ENCODE measurements at regions not wholly inside any gene's neighbourhood (a gene's known extent, or its start where the extent isn't known, plus 50 kb on each side); places are given as distances from the start of the nearest gene placed in this dataset.

GRCh38 chr5:157934600-157934999 lies 75.7 kb upstream of the CLINT1 start:
- CTCF ChIA-PET, result interaction anchor here (1.1 kb wide), 1 partner anchor 14 kb away, joined by 7 read pairs; no protein-coding TSS in a partner anchor
- no peak for TF ChIP-seq CTCF (IDR thresholded peaks at IDR 0.05; ENCODE audit: insufficient read depth, low read depth, low read length)
- DNase-seq (ENCODE audit: low read depth), result no peak
- Histone ChIP-seq H3K4me3 (ENCODE audit: low read depth, low read length) (no peak overlapping the region), H3K36me3 (ENCODE audit: control insufficient read depth, insufficient read depth, low read length) (no peaks in the 10 kb centered on the region), H3K27me3 (ENCODE audit: control insufficient read depth, insufficient read depth, low read length) (no peaks in the 10 kb centered on the region)
- POLR2A ChIA-PET, result no interaction called here

DNA sequence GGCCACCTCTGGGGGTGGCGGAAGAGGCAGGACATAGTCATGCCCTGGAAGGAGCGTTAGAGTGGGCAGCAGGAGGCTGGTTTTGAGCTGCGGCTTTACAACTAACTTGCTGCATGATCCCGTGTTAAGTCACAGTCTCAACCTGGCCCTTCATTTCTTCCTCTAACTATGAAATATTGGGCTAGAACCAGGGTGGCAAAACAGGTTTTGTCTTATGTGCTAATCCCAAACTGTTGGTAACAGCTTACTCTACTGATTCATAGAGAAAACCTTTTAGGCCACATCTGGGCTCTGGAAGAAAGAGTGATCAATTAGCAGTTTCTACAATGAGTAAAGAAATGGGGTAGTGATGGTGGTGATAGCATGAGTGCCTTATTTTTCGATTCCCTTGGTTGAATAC lies 74.1 kb upstream of the CLINT1 start:
- ChIA-PET CTCF (interaction anchor here (0.8 to 3.4 kb wide), 4 partner anchors 9 to 62 kb away, joined by 3 to 15 read pairs (median 4); no protein-coding TSS in a partner anchor), POLR2A (no interaction called here)

GRCh38 chr5:157930710-157931109 lies 71.8 kb upstream of the CLINT1 start:
- ChIA-PET CTCF (interaction anchor here (1.6 to 3.4 kb wide), 2 partner anchors 10 to 18 kb away, joined by 4 to 15 read pairs; no protein-coding TSS in a partner anchor), POLR2A (no interaction called here)
- H3K36me3 ChIP-seq (ENCODE audit: control insufficient read depth, insufficient read depth, low read length), result no peaks in the 10 kb centered on the region
- no peak for TF ChIP-seq CTCF (IDR thresholded peaks at IDR 0.05; ENCODE audit: insufficient read depth, low read depth, low read length)
- DNase-seq (ENCODE audit: low read depth), result no peak
- no peak overlapping the region for H3K4me3 ChIP-seq (ENCODE audit: low read depth, low read length)
- H3K27me3 ChIP-seq (ENCODE audit: control insufficient read depth, insufficient read depth, low read length), result no peaks in the 10 kb centered on the region

More for the DNA sequence above, 74.1 kb upstream of the CLINT1 start:
- TF ChIP-seq CTCF (IDR thresholded peaks at IDR 0.05; ENCODE audit: insufficient read depth, low read depth, low read length), result no peak
- Histone ChIP-seq H3K36me3 (ENCODE audit: control insufficient read depth, insufficient read depth, low read length) (no peaks in the 10 kb centered on the region), H3K27me3 (ENCODE audit: control insufficient read depth, insufficient read depth, low read length) (no peaks in the 10 kb centered on the region), H3K4me3 (ENCODE audit: low read depth, low read length) (no peak overlapping the region)
- DNase-seq (ENCODE audit: low read depth), result no peak

DNA sequence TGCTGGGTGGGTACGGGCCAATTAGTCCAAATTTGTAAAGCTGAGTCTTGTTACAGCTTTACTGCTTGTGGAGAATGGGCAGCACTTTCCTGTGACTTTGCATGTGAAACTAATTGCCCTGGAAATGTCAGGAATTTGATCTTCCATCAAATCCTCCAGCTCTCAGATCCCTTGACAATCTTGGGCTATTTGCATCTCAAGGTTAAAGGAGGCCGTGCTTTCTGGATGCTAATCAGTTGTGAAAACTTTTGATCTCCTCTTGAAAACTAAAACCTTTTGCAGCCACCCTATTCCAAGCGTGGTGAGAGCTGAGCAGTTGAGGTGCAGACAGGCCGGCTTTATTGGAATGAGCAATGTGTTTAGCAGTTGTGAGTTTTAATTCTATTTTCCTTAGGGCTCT lies 68.0 kb upstream of the CLINT1 start:
- H3K36me3 ChIP-seq (ENCODE audit: control insufficient read depth, insufficient read depth, low read length), result no peaks in the 10 kb centered on the region
- no peaks in the 10 kb centered on the region for H3K27me3 ChIP-seq (ENCODE audit: control insufficient read depth, insufficient read depth, low read length)
- DNase-seq (ENCODE audit: low read depth), result no peak
- no peak for TF ChIP-seq CTCF (IDR thresholded peaks at IDR 0.05; ENCODE audit: insufficient read depth, low read depth, low read length)
- CTCF ChIA-PET, result interaction anchor here (0.7 to 1.4 kb wide), 2 partner anchors 22 to 98 kb away, joined by 3 to 4 read pairs; no protein-coding TSS in a partner anchor
- POLR2A ChIA-PET, result no interaction called here
- H3K4me3 ChIP-seq (ENCODE audit: low read depth, low read length), result no peak overlapping the region

DNA sequence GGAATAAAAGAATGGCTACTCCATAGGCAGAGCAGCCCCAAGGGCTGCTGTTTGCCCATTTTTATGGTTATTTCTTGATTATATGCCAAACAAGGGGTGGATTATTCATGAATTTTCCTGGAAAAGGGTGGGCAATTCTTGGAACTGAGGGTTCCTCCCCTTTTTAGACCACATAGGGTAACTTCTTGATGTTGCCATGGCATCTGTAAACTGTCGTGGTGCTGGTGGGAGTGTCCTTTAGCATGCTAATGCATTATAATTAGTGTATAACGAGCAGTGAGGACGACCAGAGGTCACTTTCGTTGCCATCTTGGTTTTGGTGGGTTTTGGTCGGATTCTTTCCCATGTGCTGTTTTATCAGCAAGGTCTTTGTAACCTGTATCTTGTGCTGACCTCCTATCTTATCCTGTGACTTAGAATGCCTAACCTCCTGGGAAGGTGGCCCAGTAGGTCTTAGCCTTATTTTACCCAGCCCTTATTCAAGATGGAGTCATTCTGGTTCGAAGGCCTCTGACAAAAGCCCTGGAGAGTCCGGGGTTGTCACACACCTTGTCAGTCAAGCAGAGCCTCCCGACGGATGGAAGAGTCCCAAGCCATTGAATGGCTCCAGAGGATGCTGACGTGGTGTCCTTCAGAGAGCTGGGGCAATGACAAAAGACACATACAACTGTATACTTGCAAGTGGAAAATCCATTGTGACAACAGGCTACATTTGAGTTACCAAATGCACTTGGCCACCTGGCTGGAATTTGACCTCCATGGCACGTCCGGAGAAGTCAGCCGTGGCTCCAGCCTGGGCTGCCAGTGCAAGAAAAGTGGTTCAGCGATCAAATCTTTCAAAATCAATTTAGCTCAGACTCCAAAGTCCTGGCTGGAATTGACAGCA lies 67.1 kb upstream of the CLINT1 start:
- Histone ChIP-seq H3K36me3 (ENCODE audit: control insufficient read depth, insufficient read depth, low read length) (no peaks in the 10 kb centered on the region), H3K27me3 (ENCODE audit: control insufficient read depth, insufficient read depth, low read length) (no peaks in the 10 kb centered on the region), H3K4me3 (ENCODE audit: low read depth, low read length) (no peak overlapping the region)
- POLR2A ChIA-PET, result no interaction called here
- DNase-seq (ENCODE audit: low read depth), result no peak
- TF ChIP-seq CTCF (IDR thresholded peaks at IDR 0.05; ENCODE audit: insufficient read depth, low read depth, low read length), result no peak
- CTCF ChIA-PET, result interaction anchor here (1.4 kb wide), 1 partner anchor 23 kb away, joined by 4 read pairs; no protein-coding TSS in a partner anchor
